H9 (cell line): ENCODE measurements at regions not wholly inside any gene's neighbourhood (a gene's known extent, or its start where the extent isn't known, plus 50 kb on each side); places are given as distances from the start of the nearest gene placed in this dataset.

Experiments used
- DNase-seq: peaks from one replicate; pipeline ENCODE4 v3.0.0-alpha.2; 2017
- H2AFZ ChIP-seq: one replicate; pipeline ENCODE4 v1.6.1; 2013; ENCODE audit warnings: mild to moderate bottlenecking, low read length, control low read depth, moderate library complexity
- H2AK5ac ChIP-seq: 2 replicates; pipeline ENCODE4 v1.6.1; 2013; ENCODE audit warnings: low read length, control low read depth, mixed read lengths; ENCODE audit not compliant: insufficient read length
- H2BK120ac ChIP-seq: one replicate; pipeline ENCODE4 v1.6.1; 2013; ENCODE audit warnings: low read depth, mild to moderate bottlenecking, low read length, control low read depth, inconsistent platforms; ENCODE audit not compliant: poor library complexity, severe bottlenecking
- H2BK12ac ChIP-seq: 2 replicates; pipeline ENCODE4 v1.6.1; 2013; ENCODE audit warnings: low read length, control low read depth, mixed read lengths, low read depth; ENCODE audit not compliant: insufficient read length
- H2BK15ac ChIP-seq: 2 replicates; pipeline ENCODE4 v1.6.1; 2013; ENCODE audit warnings: low read depth, low read length, control low read depth
- H2BK20ac ChIP-seq: one replicate; pipeline ENCODE4 v1.6.1; 2013; ENCODE audit warnings: low read depth, mild to moderate bottlenecking, low read length, control low read depth, inconsistent platforms; ENCODE audit not compliant: poor library complexity, severe bottlenecking
- H2BK5ac ChIP-seq: 2 replicates; pipeline ENCODE4 v1.6.1; 2013; ENCODE audit warnings: low read length, control low read depth, mixed read lengths; ENCODE audit not compliant: insufficient read length
- H3K14ac ChIP-seq: 2 replicates; pipeline ENCODE4 v1.6.1; 2013; ENCODE audit warnings: low read length, control low read depth; ENCODE audit not compliant: insufficient read depth
- H3K18ac ChIP-seq: 2 replicates; pipeline ENCODE4 v1.6.1; 2013; ENCODE audit warnings: low read depth, mild to moderate bottlenecking, mixed read lengths, low read length, control low read depth; ENCODE audit not compliant: insufficient read length
- H3K23ac ChIP-seq: 2 replicates; pipeline ENCODE4 v1.6.1; 2013; ENCODE audit warnings: low read length, control low read depth, mixed read lengths, low read depth; ENCODE audit not compliant: insufficient read length
- H3K23me2 ChIP-seq: 2 replicates; pipeline ENCODE4 v1.6.1; 2013; ENCODE audit warnings: low read depth, mild to moderate bottlenecking, mixed read lengths, low read length, control low read depth; ENCODE audit not compliant: insufficient read length, poor library complexity, severe bottlenecking
- H3K27ac ChIP-seq: 2 replicates; pipeline ENCODE4 v1.5.1; 2013; ENCODE audit warnings: low read length, control low read depth, mixed read lengths, low read depth; ENCODE audit not compliant: insufficient read length
- H3K27me3 ChIP-seq: 2 replicates; pipeline ENCODE4 v1.6.1; 2013; ENCODE audit warnings: low read length, control low read depth, inconsistent platforms; ENCODE audit not compliant: insufficient read depth
- H3K4ac ChIP-seq: 2 replicates; pipeline ENCODE4 v1.6.1; 2013; ENCODE audit warnings: low read depth, mild to moderate bottlenecking, control low read depth, inconsistent platforms, low read length, moderate library complexity
- H3K4me1 ChIP-seq: 2 replicates; pipeline ENCODE4 v1.6.1; 2013; ENCODE audit warnings: low read length, control low read depth, inconsistent platforms; ENCODE audit not compliant: insufficient read depth
- H3K4me2 ChIP-seq: 2 replicates; pipeline ENCODE4 v1.6.1; 2013; ENCODE audit warnings: low read length, control low read depth, mixed read lengths; ENCODE audit not compliant: insufficient read length, insufficient read depth
- H3K56ac ChIP-seq: 2 replicates; pipeline ENCODE4 v1.6.1; 2013; ENCODE audit warnings: low read depth, mild to moderate bottlenecking, mixed read lengths, low read length, control low read depth; ENCODE audit not compliant: insufficient read length
- H3K79me1 ChIP-seq: 2 replicates; pipeline ENCODE4 v1.6.1; 2013; ENCODE audit warnings: low read depth, mild to moderate bottlenecking, moderate library complexity, low read length, control low read depth, inconsistent platforms; ENCODE audit not compliant: insufficient read depth, poor library complexity, severe bottlenecking
- H3K79me2 ChIP-seq: 2 replicates; pipeline ENCODE4 v1.6.1; 2013; ENCODE audit warnings: low read length, control low read depth, inconsistent platforms; ENCODE audit not compliant: insufficient read depth
- H3K9ac ChIP-seq: 2 replicates; pipeline ENCODE4 v1.6.1; 2013; ENCODE audit warnings: low read length, control low read depth, mixed read lengths; ENCODE audit not compliant: insufficient read length; ENCODE audit errors: extremely low read depth
- H3K9me3 ChIP-seq: one replicate; pipeline ENCODE4 v1.6.1; 2013; ENCODE audit warnings: low read depth, low read length, inconsistent platforms; ENCODE audit not compliant: control insufficient read depth
- H3T11ph ChIP-seq: one replicate; pipeline ENCODE4 v1.6.1; 2013; ENCODE audit warnings: mild to moderate bottlenecking, low read length, control low read depth, inconsistent platforms
- H4K20me1 ChIP-seq: one replicate; pipeline ENCODE4 v1.6.1; 2013; ENCODE audit not compliant: control insufficient read depth, insufficient read length, insufficient read depth
- H4K5ac ChIP-seq: 2 replicates; pipeline ENCODE4 v1.6.1; 2013; ENCODE audit warnings: low read depth, mild to moderate bottlenecking, mixed read lengths, low read length, control low read depth; ENCODE audit not compliant: insufficient read length
- H4K8ac ChIP-seq: replicated peaks from 2 replicates; pipeline ENCODE4 v1.6.1; 2013; ENCODE audit warnings: low read length, control low read depth, mixed read lengths, low read depth; ENCODE audit not compliant: insufficient read length
- H4K91ac ChIP-seq: 2 replicates; pipeline ENCODE4 v1.6.1; 2013; ENCODE audit warnings: low read depth, mild to moderate bottlenecking, moderate library complexity, mixed read lengths, low read length, control low read depth; ENCODE audit not compliant: insufficient read length
- H3K27ac Mint-ChIP-seq, 3 experiments: 2 replicates in 2 of 3; 3 replicates in 1 of 3; pipeline ENCODE4 v1.8.0; 2020 to 2021; ENCODE audit warnings: mixed read lengths in 3 of 3, mild to moderate bottlenecking in 1 of 3, moderate library complexity in 1 of 3
- H3K27me3 Mint-ChIP-seq: 2 replicates; pipeline ENCODE4 v1.8.0; 2021; ENCODE audit warnings: low read depth, mild to moderate bottlenecking, moderate library complexity, mixed read lengths
- H3K36me3 Mint-ChIP-seq, 3 experiments: 2 replicates in 2 of 3; 3 replicates in 1 of 3; pipeline ENCODE4 v1.8.0; 2020 to 2021; ENCODE audit warnings: low read depth in 3 of 3, mixed read lengths in 3 of 3; ENCODE audit not compliant: insufficient read depth in 1 of 3
- H3K4me1 Mint-ChIP-seq, 2 experiments: 2 replicates each; pipeline ENCODE4 v1.8.0; 2020; ENCODE audit warnings: mixed read lengths in 2 of 2
- H3K4me3 Mint-ChIP-seq, 2 experiments: 2 replicates in 1 of 2; 3 replicates in 1 of 2; pipeline ENCODE4 v1.8.0; 2020 to 2021; ENCODE audit warnings: mild to moderate bottlenecking in 2 of 2, mixed read lengths in 2 of 2, moderate library complexity in 1 of 2
- H3K9me3 Mint-ChIP-seq, 2 experiments: 2 replicates in 1 of 2; 3 replicates in 1 of 2; pipeline ENCODE4 v1.8.0; 2020; ENCODE audit warnings: mild to moderate bottlenecking in 2 of 2, mixed read lengths in 2 of 2, moderate library complexity in 1 of 2
- WGBS: extraction: QIAGEN DNeasy Blood & Tissue Kit; methylation state at CpG from one replicate; pipeline ENCODE4 v1.1.7; 2013; ENCODE audit warnings: missing lambda C conversion rate, low lambda C conversion rate, mixed read lengths; ENCODE audit not compliant: insufficient read length; ENCODE audit errors: extremely low coverage; 5-methylcytosine and 5-hydroxymethylcytosine counted together
- TF ChIP-seq, protein P1 (sequence below): fragments of 200-600 bp; sonication (generic); conservative IDR thresholded peaks from 3 replicates; pipeline ENCODE4 v1.8.0; 2021; ENCODE audit warnings: antibody characterized with exemption, mild to moderate bottlenecking

DNA sequence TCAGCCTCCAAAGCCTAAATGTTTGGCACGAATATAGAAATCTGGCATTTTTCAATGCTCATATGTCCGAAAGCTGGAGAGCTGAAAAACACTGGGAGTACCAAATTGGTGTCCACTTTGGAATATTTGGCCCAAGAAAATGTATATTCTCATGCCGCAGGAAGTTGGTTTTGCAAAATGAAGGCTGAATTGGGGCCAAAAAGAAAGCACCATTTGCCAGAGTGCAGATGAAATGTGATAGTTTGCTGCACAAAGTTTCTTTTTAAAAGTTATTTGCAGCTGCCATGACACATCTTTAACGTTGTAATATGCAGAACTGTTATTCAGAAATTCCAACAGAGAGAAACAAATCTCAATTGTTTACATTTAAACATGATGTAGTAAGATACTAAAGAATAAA, 124.2 kb upstream of the LYPLAL1 start:
- no peaks in the 10 kb centered on the region for H3K79me1 ChIP-seq
- H3K4me1 ChIP-seq = no peaks in the 10 kb centered on the region
- H3K4me2 ChIP-seq = no peak overlapping the region
- no peak overlapping the region for H2AFZ ChIP-seq
- Mint-ChIP-seq H3K4me3 (no peak overlapping the region), H3K9me3 (no peaks in the 10 kb centered on the region), H3K27ac (no peak overlapping the region), H3K4me1 (no peaks in the 10 kb centered on the region), H3K36me3 (no peaks in the 10 kb centered on the region), H3K27me3 (no peaks in the 10 kb centered on the region)
- no peaks in the 10 kb centered on the region for H4K20me1 ChIP-seq
- H2BK15ac ChIP-seq = no peak overlapping the region
- H3K18ac ChIP-seq = no peak overlapping the region
- no peak overlapping the region for H4K5ac ChIP-seq
- H2BK120ac ChIP-seq = no peak overlapping the region
- H4K8ac ChIP-seq = no peak overlapping the region
- no peak overlapping the region for H3K4ac ChIP-seq
- H4K91ac ChIP-seq = no peak overlapping the region
- H3K9ac ChIP-seq = no peak overlapping the region
- H2BK20ac ChIP-seq = no peak overlapping the region
- H3K14ac ChIP-seq = no peak overlapping the region
- TF ChIP-seq, protein P1, sequence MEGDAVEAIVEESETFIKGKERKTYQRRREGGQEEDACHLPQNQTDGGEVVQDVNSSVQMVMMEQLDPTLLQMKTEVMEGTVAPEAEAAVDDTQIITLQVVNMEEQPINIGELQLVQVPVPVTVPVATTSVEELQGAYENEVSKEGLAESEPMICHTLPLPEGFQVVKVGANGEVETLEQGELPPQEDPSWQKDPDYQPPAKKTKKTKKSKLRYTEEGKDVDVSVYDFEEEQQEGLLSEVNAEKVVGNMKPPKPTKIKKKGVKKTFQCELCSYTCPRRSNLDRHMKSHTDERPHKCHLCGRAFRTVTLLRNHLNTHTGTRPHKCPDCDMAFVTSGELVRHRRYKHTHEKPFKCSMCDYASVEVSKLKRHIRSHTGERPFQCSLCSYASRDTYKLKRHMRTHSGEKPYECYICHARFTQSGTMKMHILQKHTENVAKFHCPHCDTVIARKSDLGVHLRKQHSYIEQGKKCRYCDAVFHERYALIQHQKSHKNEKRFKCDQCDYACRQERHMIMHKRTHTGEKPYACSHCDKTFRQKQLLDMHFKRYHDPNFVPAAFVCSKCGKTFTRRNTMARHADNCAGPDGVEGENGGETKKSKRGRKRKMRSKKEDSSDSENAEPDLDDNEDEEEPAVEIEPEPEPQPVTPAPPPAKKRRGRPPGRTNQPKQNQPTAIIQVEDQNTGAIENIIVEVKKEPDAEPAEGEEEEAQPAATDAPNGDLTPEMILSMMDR = no peak
- H3T11ph ChIP-seq = no peak overlapping the region
- H2BK12ac ChIP-seq = no peak overlapping the region
- H3K23me2 ChIP-seq = no peaks in the 10 kb centered on the region
- no peaks in the 10 kb centered on the region for H3K9me3 ChIP-seq
- no peak overlapping the region for H2AK5ac ChIP-seq
- no peak overlapping the region for H3K27ac ChIP-seq
- WGBS = no CpG with 5 or more reads among the region's 4 CpGs
- no peak overlapping the region for H3K23ac ChIP-seq
- H3K79me2 ChIP-seq = no peaks in the 10 kb centered on the region
- DNase-seq = no peak
- no peaks in the 10 kb centered on the region for H3K27me3 ChIP-seq
- no peak overlapping the region for H3K56ac ChIP-seq
- no peak overlapping the region for H2BK5ac ChIP-seq
